ENCODE measurements at regions not wholly inside any gene's neighbourhood (a gene's known extent, or its start where the extent isn't known, plus 50 kb on each side); places are given as distances from the start of the nearest gene placed in this dataset.

DNA sequence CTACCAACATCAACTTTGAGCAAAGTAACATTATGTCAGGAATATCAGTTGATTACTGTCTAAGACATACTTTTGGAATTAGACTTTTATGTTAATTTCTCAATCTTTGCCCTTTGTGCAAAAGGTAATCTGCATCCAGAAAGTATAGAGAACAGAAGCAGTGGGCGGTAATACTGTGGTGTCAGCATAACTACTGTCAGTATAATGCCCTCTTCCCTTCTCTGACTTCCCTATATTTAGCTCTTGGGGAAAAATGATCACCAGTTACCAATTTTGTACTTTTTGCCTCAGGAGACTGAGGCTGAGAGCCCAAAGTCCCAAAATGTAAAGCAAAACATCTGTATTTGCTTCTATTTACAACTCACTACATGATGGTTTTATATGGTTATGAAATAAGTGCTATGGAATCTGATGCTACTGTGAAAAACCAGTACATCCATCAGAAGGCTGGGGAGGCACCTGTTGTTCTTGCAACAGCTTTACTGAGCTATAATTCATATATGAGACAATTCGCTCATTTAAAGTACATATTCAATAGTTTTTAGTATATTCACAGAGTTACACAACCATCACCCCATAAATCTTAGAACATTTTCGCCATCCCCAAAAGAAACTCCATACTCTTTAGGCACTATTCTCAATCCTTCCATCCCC is 51.3 kb upstream of the CD302 start (continued):
- TF ChIP-seq ETV6 (conservative IDR thresholded peaks at IDR 0.05 in 1 of 2, IDR thresholded peaks at IDR 0.05 in 1 of 2; ENCODE audit: borderline replicate concordance in 1 of 2, low read depth in 1 of 2), result no peak

All from GM12878 (cell line).